HG03457 (cell line): ENCODE measurements at regions not wholly inside any gene's neighbourhood (a gene's known extent, or its start where the extent isn't known, plus 50 kb on each side); places are given as distances from the start of the nearest gene placed in this dataset.
A peak's percentile ranks its signal among the peaks of the same experiment; 100 is the strongest.

Experiments
- ATAC-seq: cut with Tn5 transposase; IDR thresholded peaks from one replicate; pipeline ENCODE4 v1.9.1; 2021; ENCODE audit warnings: moderate number of reproducible peaks; ENCODE audit not compliant: unreplicated experiment

DNA sequence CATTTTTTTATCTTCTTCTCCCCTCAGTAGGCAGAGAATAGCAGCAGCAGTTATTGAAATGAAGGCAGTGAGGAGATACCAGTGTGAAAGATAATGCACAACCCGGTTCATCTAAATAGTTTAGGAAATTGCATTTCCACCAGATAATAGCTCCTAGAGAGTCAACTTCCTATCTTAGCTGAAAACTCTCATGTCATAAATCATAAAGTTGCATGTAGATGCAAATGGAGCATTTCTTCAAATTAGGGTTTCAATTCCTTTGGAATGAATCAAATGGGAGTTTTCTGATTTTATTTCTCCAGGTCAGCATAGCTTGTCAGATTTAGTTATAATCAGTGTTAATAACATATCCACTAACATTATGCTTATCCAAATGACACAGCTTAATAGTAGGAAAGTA lies 335.3 kb downstream of the CNTNAP4 start:
- ATAC-seq, result no peak

DNA sequence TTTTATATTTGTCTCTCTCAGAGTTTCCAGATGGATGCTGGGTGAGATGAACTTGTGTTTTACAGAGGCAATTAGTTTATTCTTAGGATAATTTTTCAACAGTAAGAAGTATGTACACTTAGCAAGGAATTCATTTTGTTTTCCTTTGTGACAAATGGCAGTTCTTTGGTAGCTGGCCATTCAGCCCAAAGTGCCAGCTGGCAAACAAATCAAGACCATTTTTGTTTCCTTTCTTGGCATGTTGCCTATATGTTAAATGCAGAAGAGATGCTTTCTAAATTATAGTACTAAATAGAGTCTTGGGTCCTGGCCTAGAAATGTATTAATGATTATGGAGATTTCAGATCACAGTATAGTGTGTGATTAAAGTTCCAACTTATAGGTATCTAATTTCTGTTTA lies 337.1 kb downstream of the CNTNAP4 start:
- no peak for ATAC-seq

DNA sequence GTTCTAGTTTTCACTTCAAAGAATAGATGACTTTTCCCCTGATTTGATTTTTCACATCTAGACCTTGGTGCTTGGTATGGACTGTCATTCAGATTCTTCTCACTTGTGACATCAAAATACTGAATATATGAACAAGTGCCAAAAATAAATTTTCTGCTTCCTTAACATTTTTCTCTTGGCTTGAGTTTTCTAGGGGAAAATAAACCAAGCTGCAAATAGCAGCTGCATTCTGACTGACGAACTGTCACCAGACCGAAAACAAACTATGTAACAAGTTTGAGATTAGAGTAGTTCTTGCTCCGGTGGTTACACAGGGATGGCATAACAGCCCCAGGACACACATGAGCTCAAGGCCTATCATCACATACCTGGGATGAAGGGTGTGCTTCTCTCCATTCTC lies 345.7 kb downstream of the CNTNAP4 start:
- ATAC-seq, result no peak

DNA sequence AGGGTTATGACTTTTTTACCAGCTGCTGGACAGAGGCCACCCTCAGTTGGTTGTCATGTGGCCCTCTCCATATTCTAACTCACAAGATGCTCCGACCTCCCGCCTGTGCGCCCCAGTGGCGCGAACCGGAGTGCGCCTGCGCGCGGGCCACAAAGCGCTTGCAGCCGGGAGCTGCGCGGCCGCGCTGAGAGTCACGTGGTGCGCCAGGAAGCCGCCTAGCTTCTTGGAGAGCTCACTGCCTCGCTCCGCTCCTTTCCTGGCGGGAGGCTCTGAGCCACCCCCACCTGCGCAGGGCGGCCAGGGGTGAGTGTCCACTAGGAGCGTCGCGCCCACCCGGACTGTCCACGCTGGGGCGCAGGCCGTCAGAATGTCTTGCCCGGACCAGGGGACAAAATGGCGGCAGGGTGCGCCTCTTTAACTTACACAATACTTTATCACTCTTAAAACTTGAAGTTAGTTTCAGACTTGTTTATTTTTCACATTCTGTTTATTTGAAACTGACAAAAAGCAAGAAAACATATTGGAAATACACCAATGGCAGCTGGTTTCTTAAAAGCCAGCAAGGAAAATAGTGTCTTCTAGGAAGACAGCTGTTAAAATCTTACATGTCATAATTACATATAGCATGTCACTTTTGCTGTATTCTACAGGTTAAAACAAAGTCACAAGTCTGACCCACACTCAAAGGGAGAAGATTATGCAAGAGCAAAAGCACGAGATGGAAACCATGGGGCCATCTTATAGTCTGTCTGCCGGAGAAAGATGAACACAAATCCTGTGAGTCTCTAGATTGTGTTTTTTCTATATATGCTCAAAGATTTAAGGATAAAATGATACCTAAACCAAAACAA lies 357.9 kb downstream of the CNTNAP4 start:
- ATAC-seq, result no peak

DNA sequence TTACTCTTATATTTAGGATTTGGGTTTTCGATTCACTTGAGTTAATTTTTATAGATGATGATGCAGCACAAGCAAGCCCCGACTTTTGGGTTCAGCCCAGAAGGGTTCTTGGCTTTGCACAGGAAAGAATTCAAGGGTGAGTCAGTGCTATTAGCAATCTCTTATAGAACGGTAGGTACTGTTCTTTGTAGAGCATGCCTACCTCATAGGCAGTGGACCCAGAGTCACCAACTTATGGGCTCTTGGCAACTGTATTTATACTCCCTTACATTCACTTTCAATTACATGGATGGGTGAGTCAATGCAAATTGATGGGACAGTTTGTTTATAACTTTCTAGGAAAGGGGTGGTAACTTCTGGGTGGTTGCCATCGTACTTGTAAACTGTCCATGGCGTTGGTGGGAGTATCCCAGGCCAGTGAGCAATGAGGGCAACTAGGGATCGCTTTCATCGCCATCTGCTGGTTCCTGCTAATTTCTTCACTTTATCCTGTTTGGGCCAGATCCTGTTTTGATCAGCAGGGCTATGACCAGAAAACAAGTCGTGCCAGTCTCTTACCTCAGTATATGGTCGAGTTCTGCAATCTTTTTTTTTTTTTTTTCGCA lies 362.6 kb downstream of the CNTNAP4 start:
- no peak for ATAC-seq

DNA sequence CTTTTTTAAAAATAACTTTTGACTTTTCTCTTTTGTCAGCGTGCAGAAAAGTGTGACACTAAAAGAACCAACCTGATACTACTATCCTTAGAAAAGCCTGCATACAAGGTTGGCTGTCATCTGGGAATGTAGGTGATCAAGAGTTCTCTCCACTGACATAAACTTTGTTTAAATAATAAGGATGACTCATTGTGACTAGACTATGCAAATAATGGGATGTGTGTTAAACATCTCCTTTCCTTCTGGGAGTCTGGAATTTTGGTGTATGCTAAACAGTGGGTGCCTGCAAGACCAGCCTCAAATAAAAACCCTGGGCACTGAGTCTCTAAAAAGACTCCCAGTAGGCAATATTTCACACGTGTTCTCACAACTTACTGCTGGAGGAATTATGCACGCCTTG lies 373.4 kb downstream of the CNTNAP4 start:
- no peak for ATAC-seq

DNA sequence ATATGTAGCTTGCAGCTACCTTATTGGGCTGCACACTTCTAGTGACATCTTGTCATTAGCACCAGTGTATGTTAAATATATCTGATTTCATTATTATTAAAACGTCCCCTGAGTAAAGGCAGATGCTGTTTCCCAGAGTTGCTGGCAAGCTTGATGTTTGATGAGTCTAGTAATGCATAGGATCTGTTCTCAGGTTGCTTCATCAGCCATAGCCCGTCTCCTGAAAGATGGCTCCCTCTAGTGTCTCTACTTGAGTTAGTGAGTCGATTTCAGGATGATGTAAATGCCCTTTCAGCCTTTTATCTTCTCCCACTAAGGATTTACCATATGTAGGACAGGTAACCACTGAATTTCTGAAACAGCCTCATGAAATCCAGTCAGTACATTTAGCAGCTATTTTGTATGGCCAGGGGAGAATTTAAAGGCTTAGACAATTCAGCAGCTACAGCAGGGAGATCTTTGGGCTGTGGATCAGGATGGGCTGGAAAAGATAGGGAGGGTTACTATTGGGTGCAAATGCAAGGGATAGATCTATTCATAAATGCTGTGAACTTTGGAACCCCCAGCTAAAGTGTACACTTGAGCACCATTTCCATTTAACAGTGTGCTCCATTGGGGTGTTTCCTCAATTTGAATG lies 376.3 kb downstream of the CNTNAP4 start:
- no peak for ATAC-seq

DNA sequence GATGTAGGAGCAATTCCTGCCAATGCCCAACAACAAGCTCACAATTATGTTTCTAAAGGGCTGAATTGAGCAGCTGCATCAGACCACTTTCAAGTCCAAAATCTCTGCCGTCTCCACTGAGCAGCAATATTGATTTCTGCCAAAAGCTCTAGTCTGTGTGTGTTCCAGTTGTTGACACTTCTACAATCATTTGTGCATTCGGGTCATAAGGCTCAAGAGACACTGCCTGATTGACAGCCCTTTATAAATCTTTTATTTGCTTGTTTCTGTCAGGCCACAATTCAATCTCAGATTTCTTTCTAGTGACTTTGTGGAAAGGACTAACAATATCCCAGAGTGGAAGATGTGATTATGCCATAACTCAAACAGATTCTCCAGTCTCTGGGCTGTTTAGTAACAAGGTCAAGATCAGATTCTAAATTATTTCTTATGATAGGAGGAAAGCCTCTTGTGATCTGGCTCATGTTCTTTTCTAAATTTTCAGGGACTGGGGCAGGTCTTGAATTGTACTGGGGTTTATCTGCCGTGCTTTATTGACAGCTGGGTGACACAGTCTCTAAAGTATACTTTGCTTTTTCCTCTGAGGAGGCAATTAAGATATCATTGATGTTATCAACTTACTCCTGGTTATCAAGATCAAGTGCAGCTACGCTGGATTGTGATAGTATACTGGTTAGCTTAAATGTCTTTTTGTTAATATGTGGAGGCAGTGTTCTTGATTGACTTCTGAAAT lies 377.1 kb downstream of the CNTNAP4 start:
- ATAC-seq, result no peak

DNA sequence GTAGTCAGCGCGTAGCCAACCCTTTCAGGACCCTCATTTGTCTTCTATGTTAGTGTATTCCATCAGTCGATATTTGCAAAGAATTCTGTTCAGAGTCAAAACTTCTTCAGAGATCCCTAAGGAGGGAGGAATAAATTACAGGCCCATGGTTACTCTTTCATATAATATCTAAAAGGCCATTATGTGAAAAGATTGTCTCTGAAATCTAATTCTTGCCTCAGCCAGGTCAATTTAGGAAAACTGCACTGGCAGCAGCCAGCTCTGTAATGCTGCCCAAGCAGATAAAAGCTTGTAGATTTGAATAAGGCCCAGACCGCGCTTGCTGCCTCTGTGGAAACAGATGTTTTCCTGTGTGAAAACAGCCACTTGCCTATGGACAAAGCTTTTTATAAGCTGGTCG lies 379.8 kb downstream of the CNTNAP4 start:
- ATAC-seq, result no peak

DNA sequence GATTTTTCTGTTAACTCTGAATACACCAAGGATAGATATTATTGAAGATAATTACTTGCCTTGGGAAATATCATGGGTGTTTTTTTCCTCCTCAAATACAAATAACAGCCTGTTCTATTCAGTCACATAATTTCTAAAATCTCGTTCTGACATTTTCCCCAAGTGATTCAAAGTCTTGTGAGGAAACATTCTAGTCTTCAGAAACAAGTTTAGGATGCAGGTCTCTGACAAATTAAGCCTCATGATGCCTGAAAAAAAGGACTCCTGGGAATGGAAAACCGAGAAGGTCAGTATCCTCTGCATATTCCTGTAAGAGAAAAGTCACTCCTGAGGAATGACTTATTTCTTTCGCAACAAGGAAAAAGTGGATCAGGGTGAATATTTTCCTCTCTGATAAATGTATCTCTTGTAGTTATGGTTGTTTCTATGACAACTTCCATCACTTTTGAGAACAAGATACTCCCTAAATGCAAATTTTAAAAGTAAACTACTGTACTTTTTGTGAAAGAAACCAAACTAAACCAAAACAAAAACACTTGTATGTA lies 384.6 kb downstream of the CNTNAP4 start:
- ATAC-seq, result no peak

DNA sequence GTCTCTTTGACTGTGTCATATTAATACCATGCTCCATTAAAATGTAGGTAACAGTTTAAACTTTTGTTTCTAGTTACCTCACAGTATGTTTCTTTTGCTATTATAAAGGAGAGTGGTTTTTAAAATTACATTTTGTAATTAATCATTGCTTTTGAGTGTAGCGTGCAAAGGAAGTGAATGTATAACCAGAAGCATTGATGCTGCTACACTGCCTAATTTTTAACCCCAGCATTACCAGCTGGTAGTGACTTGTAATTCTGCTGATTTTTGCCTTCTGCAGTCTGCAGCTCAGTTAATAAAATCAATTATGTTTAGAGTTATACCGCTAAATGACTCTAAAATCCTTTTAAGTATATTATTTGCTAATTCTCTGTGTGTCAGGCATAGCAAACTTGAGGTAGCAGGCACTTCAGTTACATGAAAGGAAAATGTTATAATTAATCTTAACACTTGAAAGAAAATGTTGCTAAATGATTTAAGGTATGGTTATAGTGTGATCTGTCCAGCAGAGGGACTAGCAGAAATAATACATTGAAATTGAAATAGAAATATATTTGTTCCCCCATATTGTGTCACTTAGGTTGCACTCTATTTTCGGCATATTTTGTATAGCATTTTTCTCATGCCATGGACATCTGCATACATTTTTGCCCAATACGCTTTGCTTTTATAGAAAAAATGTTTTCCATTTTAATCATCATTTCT lies 388.5 kb downstream of the CNTNAP4 start:
- no peak for ATAC-seq

DNA sequence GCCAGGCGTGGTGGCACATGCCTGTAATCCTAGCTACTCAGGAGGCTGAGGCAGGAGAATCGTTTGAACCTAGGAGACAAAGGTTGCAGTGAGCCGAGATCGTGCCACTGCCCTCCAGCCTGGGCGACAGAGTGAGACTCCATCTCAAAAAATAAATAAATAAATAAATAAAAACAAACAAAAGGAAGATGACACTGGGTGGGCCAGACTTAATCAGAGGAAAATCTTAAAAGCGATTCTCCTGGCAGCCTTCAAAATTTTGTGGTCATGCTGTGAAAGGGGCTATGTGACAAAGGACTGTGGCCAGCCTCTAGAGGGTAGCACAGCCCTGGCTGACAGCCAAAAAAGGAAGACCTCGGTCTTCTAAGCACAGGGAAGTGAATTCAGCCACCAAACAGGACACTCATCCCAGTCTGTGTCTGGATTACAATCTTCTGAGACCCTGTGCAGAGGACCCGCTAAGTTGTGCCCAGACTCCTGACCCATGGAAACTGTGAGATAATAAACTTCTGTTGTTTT lies 391.1 kb downstream of the CNTNAP4 start:
- ATAC-seq, result no peak

DNA sequence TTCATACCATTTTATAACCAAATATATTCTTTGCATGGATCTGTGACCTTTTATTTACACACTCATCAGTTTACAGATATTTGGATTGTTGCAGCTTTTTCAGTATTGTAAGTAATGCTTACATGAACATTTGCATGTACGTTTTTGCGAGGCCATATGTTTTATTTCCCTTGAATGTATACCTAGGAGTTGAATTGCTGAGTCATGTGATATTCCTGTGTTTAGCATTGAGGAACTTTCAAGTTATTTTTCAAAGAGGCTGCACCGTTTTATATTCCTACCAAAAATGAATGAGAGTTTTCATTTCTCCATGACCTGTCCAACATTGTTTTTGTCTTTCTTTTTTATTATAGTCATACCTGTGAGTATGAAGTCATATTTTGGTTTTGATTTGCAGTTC lies 392.1 kb downstream of the CNTNAP4 start:
- ATAC-seq, result no peak

DNA sequence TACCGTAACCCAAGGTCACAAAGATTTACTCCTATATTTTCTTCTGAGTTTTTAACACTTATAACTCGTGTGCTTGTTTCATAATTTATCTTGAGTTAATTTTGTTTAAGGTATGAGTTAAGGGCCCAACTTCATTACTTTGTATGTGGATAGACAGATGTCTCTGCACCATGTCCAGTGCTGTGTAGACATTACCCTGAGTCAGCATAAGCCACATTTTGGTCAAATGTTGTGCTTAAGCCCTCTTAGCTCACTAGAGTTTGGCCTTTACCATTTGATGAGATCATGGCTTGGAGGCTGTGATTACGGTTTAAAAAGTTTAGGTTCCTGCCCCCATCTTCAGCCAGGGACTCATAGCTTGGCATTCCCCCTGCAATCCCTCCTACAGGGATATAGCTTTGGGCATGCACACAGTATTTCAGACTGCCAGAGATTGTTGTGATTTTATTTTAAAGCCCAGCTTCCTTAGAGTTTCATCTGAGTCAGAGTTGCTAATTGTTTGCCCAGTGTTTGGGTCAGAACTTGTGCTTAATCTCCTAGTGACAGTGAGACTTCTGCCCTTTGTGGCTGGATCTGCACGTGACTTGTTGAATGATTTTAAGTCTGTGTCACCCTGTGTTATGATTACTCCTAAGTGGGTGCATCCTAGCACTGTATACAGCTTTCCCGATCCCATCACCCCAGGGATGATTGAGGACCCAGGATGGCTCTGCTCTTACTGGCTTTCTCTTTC lies 393.1 kb downstream of the CNTNAP4 start:
- no peak for ATAC-seq

DNA sequence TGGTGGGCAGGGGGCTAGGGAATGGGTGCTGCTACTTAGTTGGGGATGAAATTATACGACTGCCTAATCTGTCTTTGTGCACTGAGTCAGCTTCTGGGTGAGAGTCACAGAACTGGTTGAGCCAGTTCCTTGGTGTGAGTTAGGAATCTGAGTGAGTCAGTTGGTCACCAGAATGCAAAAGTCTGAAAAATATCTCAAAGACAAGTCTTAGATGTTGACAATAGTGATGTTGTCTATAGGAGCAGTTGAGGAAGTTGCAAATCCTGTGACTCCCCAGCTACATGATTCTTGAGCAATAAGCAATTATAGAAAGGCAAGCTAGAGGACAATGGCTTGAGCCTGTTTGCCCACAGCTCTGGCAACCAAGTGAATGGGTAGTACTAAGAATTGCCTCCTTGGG lies 399.2 kb downstream of the CNTNAP4 start:
- no peak for ATAC-seq

DNA sequence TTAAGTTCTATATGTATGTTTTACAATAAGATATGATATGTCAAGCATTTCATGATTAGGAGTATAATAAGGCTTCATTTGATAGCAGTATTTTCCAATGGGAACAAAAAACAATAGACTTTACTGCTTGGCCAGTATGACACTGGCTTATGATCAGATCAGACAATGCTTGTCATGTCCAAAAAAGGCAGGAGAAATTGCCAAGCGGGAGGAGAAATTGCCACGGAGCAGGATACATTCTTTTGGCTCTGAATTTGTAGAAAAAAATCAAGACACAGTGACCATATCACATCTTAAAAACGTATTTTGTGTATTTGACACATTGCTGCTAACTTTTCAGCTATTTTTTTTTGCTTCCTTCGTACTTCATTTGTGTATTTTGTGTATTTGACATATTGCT lies 404.1 kb downstream of the CNTNAP4 start:
- no peak for ATAC-seq

DNA sequence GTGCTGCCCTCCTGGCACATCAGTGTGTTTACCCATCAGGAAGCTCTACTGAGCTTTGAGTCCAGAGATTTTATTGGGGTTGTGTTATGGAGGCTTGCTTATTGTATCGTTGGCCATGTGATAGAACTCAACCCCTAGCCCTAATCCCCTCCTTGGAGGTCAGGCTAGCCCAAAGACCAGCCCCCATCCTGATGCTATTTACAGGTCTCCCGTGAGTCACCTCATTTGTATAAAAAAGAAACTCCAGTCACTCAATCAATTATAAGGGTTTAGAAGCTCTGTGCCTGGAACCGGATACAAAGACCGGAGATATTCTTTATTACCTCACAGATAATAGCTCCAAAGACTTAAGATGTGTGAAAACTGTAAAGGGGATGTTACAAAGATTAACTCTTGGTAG lies 405.9 kb downstream of the CNTNAP4 start:
- no peak for ATAC-seq

DNA sequence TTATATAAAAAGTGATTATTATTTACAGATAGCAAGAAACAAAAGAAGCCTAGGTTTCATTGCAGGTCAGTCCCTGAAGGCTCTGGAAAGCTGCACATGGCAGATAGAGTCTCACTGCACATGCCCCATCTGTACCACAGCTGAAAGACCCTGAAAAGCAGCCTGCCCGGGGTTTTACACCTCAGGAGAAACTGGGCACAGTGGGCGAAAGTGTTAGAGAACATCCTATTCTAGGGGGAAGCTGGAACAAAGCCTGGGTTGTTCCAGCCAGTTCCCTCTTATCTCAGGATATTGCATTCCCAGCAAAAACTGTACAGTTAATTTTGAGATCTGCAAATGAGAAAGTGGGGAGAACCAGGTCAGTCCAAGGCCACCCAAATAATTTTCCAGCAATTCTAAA lies 419.7 kb downstream of the CNTNAP4 start:
- ATAC-seq, result no peak

DNA sequence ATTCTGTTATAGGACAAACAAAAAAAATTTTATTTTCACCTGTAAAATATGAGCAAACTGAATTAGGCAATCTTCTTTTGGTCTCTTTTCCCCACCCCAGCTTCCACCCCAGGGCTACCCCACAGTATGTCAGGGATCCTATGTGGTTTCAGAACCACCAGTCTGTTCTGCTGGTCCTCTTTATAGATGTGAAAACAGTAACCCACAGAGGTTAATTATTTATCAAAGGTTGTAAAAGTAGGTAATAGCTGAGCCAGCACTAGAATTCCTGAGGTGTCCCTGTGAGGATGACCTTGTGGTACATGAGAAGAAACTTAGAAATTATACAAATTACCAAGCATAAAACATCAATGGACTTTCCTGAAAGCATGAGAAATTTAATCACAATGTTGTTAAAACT lies 428.7 kb downstream of the CNTNAP4 start:
- ATAC-seq, result peak; percentile 59

DNA sequence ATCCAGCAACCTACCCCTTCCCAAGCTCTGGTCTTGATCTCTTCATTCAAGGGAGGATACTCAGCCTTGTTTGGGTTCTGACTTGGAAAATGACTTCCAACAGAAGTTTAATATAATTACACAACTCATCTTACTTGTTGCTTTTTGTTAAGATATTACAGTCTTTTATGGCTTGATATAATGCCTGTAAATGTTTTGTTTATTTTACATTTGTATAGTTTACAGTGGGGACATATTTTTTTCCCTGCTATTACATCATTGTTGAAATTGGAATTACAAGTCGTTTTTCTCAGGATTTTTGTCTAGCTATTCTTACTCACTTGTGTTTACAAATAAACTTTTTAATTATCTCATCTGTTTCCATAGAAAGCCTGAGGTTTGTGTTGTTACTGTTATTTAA lies 436.0 kb downstream of the CNTNAP4 start:
- no peak for ATAC-seq
